ENCODE measurements at regions not wholly inside any gene's neighbourhood (a gene's known extent, or its start where the extent isn't known, plus 50 kb on each side); places are given as distances from the start of the nearest gene placed in this dataset.

GRCh38 chr9:89820337-89820736 lies 215.5 kb downstream of the GADD45G start:
- intact Hi-C loops (cut with micrococcal nuclease; ENCODE audit: unreplicated experiment), result no loop called here
- Histone ChIP-seq H2AFZ (ENCODE audit: low read length) (no peak overlapping the region), H3K9me3 (ENCODE audit: low read length) (no peaks in the 10 kb centered on the region), H3K4me1 (ENCODE audit: insufficient read depth, low read length, poor library complexity, severe bottlenecking) (peaks cover 10% of the 10 kb centered on the region), H4K20me1 (ENCODE audit: insufficient read depth, low read length) (no peaks in the 10 kb centered on the region), H3K4me3 (ENCODE audit: low read depth, low read length, poor library complexity, severe bottlenecking) (no peak overlapping the region), H3K79me2 (ENCODE audit: insufficient read depth, low read depth, low read length) (no peaks in the 10 kb centered on the region), H3K4me2 (ENCODE audit: low read length) (no peak overlapping the region), H3K9me2 (ENCODE audit: insufficient read depth, low read length) (no peaks in the 10 kb centered on the region), H3K27ac (ENCODE audit: low read depth, low read length, poor library complexity, severe bottlenecking) (no peak overlapping the region), H3K36me3 (ENCODE audit: insufficient read depth, low read length) (no peaks in the 10 kb centered on the region)
- CTCF ChIA-PET (ENCODE audit: unreplicated experiment), result no interaction called here
- no peak for TF ChIP-seq EZH2phosphoT487 (IDR thresholded peaks at IDR 0.05; ENCODE audit: borderline replicate concordance, low read depth, low read length)
- no peak for TF ChIP-seq CTCF (conservative IDR thresholded peaks at IDR 0.05; ENCODE audit: low read length)
- BruUV-seq (replicated peaks), result no TSS peak
- POLR2A ChIA-PET, result interaction anchor here (0.7 kb wide), 1 partner anchor 84 kb away, joined by 3 read pairs; no protein-coding TSS in a partner anchor
- DNase-seq (ENCODE audit: low spot score), result no peak

- H3K36me3 ChIP-seq (ENCODE audit: insufficient read depth, low read length), result no peaks in the 10 kb centered on the region
- no peaks in the 10 kb centered on the region for H3K79me2 ChIP-seq (ENCODE audit: insufficient read depth, low read depth, low read length)
- H3K4me1 ChIP-seq (ENCODE audit: insufficient read depth, low read length, poor library complexity, severe bottlenecking), result peaks cover 2% of the 10 kb centered on the region
- H2AFZ ChIP-seq (ENCODE audit: low read length), result no peak overlapping the region
- no peaks in the 10 kb centered on the region for H3K9me2 ChIP-seq (ENCODE audit: insufficient read depth, low read length)
- BruUV-seq (replicated peaks), result no TSS peak
- intact Hi-C loops (cut with micrococcal nuclease; ENCODE audit: unreplicated experiment), result no loop called here
- no peak overlapping the region for H3K27ac ChIP-seq (ENCODE audit: low read depth, low read length, poor library complexity, severe bottlenecking)
- DNase-seq (ENCODE audit: low spot score), result no peak
- no peaks in the 10 kb centered on the region for H3K9me3 ChIP-seq (ENCODE audit: low read length)
- TF ChIP-seq EZH2phosphoT487 (IDR thresholded peaks at IDR 0.05; ENCODE audit: borderline replicate concordance, low read depth, low read length), result no peak
- no peak for TF ChIP-seq CTCF (conservative IDR thresholded peaks at IDR 0.05; ENCODE audit: low read length)
- H3K4me3 ChIP-seq (ENCODE audit: low read depth, low read length, poor library complexity, severe bottlenecking), result no peak overlapping the region
- POLR2A ChIA-PET, result no interaction called here
- CTCF ChIA-PET (ENCODE audit: unreplicated experiment), result no interaction called here
- H3K4me2 ChIP-seq (ENCODE audit: low read length), result no peak overlapping the region
- no peaks in the 10 kb centered on the region for H4K20me1 ChIP-seq (ENCODE audit: insufficient read depth, low read length)
Observed at GRCh38 chr9:89821081-89821480, 216.3 kb downstream of the GADD45G start.

GRCh38 chr9:89822996-89823395 lies 218.2 kb downstream of the GADD45G start:
- ChIA-PET POLR2A (interaction anchor here (1.0 kb wide), 1 partner anchor 10 kb away, joined by 3 read pairs; no protein-coding TSS in a partner anchor), CTCF (ENCODE audit: unreplicated experiment) (no interaction called here)
- H3K27ac ChIP-seq (ENCODE audit: low read depth, low read length, poor library complexity, severe bottlenecking), result no peak overlapping the region
- no peaks in the 10 kb centered on the region for H3K36me3 ChIP-seq (ENCODE audit: insufficient read depth, low read length)
- no peak overlapping the region for H2AFZ ChIP-seq (ENCODE audit: low read length)
- no peaks in the 10 kb centered on the region for H3K4me1 ChIP-seq (ENCODE audit: insufficient read depth, low read length, poor library complexity, severe bottlenecking)
- no peaks in the 10 kb centered on the region for H4K20me1 ChIP-seq (ENCODE audit: insufficient read depth, low read length)
- H3K9me2 ChIP-seq (ENCODE audit: insufficient read depth, low read length), result no peaks in the 10 kb centered on the region
- no peak overlapping the region for H3K4me3 ChIP-seq (ENCODE audit: low read depth, low read length, poor library complexity, severe bottlenecking)
- no peaks in the 10 kb centered on the region for H3K79me2 ChIP-seq (ENCODE audit: insufficient read depth, low read depth, low read length)
- TF ChIP-seq EZH2phosphoT487 (IDR thresholded peaks at IDR 0.05; ENCODE audit: borderline replicate concordance, low read depth, low read length), result no peak
- TF ChIP-seq CTCF (conservative IDR thresholded peaks at IDR 0.05; ENCODE audit: low read length), result no peak
- no TSS peak for BruUV-seq (replicated peaks)
- DNase-seq (ENCODE audit: low spot score), result no peak
- intact Hi-C loops (cut with micrococcal nuclease; ENCODE audit: unreplicated experiment), result no loop called here
- H3K9me3 ChIP-seq (ENCODE audit: low read length), result no peaks in the 10 kb centered on the region
- H3K4me2 ChIP-seq (ENCODE audit: low read length), result no peak overlapping the region

Measured in OCI-LY7 (cell line).